ENCODE measurements at regions not wholly inside any gene's neighbourhood (a gene's known extent, or its start where the extent isn't known, plus 50 kb on each side); places are given as distances from the start of the nearest gene placed in this dataset.
"Not testable (repeated sequence)": the region's sequence is repeated elsewhere in the genome, so short reads cannot be mapped to it uniquely, and the experiment has no call there.

DNA sequence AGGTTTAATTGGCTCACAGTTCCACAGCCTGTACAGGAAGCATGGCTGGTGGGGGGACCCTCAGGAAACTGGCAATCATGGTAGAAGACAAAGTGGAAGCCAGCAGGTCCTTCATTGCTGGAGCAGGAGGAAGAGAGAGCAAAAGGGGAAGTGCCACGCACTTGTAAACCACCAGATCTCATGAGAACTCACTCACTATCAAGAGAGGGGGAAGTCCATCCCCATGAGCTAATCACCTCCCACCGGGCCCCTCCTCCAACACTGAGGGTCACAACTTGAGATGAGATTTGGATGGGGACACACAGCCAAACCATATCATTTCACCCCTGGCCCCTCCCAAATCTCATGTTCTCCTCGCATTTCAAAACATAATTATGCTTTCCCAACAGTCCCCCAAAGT lies 171.9 kb upstream of the CACNA2D1 start:
- TF ChIP-seq, protein P1, sequence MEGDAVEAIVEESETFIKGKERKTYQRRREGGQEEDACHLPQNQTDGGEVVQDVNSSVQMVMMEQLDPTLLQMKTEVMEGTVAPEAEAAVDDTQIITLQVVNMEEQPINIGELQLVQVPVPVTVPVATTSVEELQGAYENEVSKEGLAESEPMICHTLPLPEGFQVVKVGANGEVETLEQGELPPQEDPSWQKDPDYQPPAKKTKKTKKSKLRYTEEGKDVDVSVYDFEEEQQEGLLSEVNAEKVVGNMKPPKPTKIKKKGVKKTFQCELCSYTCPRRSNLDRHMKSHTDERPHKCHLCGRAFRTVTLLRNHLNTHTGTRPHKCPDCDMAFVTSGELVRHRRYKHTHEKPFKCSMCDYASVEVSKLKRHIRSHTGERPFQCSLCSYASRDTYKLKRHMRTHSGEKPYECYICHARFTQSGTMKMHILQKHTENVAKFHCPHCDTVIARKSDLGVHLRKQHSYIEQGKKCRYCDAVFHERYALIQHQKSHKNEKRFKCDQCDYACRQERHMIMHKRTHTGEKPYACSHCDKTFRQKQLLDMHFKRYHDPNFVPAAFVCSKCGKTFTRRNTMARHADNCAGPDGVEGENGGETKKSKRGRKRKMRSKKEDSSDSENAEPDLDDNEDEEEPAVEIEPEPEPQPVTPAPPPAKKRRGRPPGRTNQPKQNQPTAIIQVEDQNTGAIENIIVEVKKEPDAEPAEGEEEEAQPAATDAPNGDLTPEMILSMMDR (conservative IDR thresholded peaks at IDR 0.05; ENCODE audit: low read length): no peak
- no peak overlapping the region for H3K4me3 ChIP-seq (ENCODE audit: low read length)
- DNase-seq (ENCODE audit: low read depth): no peak

DNA sequence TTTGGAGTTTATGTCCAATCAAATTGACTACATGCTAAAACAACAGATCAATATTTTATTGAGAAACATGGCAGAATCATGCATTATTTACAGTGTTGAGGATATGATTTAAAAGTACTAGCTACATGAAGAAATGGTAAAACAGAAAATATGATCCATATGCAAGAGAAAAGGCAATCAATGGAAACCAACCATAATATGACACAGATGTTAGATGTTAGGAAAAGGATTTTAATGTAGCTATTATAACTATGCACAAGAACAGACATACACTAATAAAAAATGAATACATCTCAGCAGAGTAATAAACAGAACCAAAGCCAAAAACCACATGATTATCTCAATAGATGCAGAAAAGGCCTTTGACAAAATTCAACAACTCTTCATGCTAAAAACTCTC lies 166.2 kb upstream of the CACNA2D1 start:
- DNase-seq (ENCODE audit: low read depth): no peak
- H3K4me3 ChIP-seq (ENCODE audit: low read length): no peak overlapping the region
- TF ChIP-seq, protein P1 (conservative IDR thresholded peaks at IDR 0.05; ENCODE audit: low read length): no peak

DNA sequence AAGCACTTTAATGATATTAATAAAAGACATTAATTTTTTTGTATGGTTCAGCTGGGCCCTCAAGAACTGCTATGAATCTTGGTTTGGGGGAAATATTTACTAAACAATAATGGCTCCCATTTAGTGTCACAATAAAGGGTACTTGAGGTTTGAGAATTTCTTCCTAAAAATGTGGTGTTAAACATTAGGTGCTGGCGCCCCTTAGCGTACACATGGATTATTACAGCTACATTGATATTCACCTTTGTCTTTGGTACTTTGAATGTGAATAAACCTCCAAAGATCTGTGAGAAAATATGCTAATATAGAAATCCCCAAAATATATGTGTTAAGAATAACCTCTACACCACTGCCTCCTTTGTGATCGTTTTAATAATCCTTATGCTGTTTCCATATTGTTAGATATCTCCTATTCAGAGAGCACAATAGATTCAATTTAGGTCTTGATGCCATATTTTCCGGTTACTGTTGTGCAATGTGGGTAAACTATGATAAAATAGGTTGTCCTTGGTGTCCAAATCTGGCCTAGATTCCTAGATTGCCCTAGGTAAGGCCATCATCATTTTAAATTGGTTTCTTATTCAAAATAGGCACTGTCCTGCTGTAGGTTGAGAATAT lies 161.8 kb upstream of the CACNA2D1 start:
- DNase-seq (ENCODE audit: low read depth): peak; percentile 40
- TF ChIP-seq, protein P1 (conservative IDR thresholded peaks at IDR 0.05; ENCODE audit: low read length): peak; percentile 81

DNA sequence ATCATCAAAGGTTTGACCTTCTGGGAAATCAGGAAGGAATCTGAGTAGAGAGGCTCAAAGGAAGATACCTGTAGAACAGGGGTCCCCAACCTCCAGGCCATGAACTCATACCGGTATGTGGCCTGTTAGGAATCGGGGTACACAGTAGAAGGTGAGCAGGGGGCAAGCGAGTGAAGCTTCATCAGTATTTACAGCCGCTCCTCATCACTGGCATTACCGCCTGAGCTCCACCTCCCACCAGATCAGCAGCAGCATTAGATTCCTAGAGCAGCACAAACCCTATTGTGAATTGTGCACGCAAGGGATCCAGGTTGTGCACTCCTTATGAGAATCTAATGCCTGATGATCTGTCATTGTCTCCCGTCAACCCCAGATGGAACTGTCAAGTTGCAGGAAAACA lies 158.5 kb upstream of the CACNA2D1 start:
- H3K4me3 ChIP-seq (ENCODE audit: low read length): no peak overlapping the region
- no peak for DNase-seq (ENCODE audit: low read depth)
- TF ChIP-seq, protein P1 (conservative IDR thresholded peaks at IDR 0.05; ENCODE audit: low read length): no peak

More for the DNA sequence above, 161.8 kb upstream of the CACNA2D1 start:
- H3K4me3 ChIP-seq (ENCODE audit: low read length): no peak overlapping the region

DNA sequence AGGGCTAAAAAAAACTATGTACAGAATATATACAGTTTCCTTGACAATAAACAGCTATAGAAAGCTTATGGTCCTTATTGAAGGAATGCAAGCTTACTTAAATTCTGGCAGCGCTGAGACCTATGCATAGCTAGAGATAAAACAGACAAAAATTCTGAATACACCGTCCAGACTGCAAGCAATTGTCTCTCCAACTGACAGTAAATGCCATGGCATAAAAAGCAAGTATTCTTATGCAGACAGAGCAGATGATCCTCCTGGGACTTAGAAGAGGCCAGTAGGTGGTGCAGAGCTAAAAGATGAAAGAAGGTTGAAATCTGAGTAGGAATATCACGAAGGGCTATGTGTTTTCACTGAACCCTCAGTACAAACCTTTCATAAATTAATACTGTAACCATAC lies 157.0 kb upstream of the CACNA2D1 start:
- no peak for DNase-seq (ENCODE audit: low read depth)
- H3K4me3 ChIP-seq (ENCODE audit: low read length): no peak overlapping the region
- TF ChIP-seq, protein P1 (conservative IDR thresholded peaks at IDR 0.05; ENCODE audit: low read length): peak; percentile 12; the same call in 1 of the 2 replicates

DNA sequence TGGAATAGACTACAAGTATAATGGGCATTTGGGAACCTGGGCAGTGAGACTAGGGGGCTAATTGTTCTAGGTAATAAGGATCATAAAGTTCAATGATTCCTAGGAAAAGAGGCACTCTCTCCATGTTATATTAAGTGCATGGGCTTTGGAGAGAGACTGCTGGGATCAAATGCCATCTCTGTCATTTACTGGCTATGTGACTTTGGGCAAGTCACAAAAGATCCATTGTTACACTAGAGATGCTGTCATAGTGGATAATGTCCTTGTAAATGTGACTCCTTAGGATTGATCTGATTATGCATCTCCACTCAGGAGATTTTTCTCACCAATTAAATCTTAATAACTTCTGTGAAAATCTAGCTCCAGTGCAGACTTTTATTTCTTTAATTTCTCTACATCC lies 156.3 kb upstream of the CACNA2D1 start:
- no peak for DNase-seq (ENCODE audit: low read depth)
- H3K4me3 ChIP-seq (ENCODE audit: low read length): no peak overlapping the region
- TF ChIP-seq, protein P1 (conservative IDR thresholded peaks at IDR 0.05; ENCODE audit: low read length): no peak

DNA sequence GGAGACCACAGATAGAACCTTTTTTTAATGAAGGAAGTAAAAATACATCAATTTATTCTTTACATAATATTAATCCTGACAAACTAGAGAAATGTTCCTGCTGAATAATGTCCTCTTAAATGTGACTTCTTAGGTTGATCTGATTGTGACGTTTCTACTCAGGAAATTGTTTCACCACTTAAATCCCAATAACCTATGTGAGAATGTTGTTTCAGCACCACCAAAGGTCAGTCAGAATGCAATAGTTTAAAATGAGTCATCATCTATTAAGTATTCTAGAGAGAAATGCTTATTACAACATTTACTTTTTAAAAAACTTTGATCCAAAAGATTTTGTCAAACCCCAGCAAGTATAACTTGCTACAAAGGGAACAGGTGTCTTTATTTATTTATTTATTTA lies 155.4 kb upstream of the CACNA2D1 start:
- peak; percentile 15 for DNase-seq (ENCODE audit: low read depth)
- TF ChIP-seq, protein P1 (conservative IDR thresholded peaks at IDR 0.05; ENCODE audit: low read length): no peak
- no peak overlapping the region for H3K4me3 ChIP-seq (ENCODE audit: low read length)

DNA sequence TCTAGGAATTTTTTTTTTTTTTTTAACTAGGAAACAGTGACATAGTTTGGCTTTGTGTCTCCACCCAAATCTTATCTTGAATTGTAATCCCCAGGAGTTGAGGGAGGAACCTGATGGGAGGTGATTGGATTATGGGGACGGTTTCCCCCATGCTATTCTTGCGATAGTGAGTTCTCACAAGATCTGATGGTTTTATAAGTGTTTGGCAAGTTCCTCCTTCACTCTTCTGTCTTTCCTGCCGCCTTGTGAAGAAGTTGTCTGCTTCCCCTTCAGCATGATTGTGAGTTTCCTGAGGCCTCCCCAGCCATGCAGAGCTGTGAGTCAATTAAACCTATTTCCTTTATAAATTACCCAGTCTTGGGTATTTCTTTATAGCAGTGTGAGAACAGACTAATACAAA lies 152.2 kb upstream of the CACNA2D1 start:
- H3K4me3 ChIP-seq (ENCODE audit: low read length); DNase-seq (ENCODE audit: low read depth): not testable (repeated sequence)

Measured in AG10803 (cell line).